Globus pallidus (tissue), 1 donor: ENCODE measurements at regions not wholly inside any gene's neighbourhood (a gene's known extent, or its start where the extent isn't known, plus 50 kb on each side); places are given as distances from the start of the nearest gene placed in this dataset.
"Not testable (repeated sequence)": the region's sequence is repeated elsewhere in the genome, so short reads cannot be mapped to it uniquely, and the experiment has no call there.

Experiments
- DNase-seq: peaks from one replicate; pipeline ENCODE4 v3.0.0-alpha.2; 2015; ENCODE audit warnings: low spot score

GRCh38 chr4:132383571-132384199 lies 765.4 kb upstream of the PCDH10 start:
- DNase-seq: no peak

DNA sequence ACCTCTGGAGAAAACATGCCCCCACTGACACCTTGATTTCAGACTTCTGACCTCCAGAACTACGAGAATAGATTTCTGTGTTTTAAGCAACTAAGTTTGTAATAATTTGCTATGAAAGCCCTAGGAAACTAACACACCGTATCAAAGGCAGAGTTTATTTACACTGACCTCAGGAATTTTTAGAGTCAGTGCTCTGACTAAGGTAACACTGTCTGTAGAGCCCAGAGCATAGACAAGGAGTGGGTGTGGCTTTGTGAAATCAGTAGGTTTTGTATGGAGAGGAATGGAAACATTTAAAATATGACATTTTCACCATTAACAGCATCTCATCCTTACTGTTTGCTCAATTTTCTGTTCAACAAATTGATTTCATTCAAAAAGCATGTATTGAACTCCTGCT lies 764.4 kb upstream of the PCDH10 start:
- DNase-seq: no peak

DNA sequence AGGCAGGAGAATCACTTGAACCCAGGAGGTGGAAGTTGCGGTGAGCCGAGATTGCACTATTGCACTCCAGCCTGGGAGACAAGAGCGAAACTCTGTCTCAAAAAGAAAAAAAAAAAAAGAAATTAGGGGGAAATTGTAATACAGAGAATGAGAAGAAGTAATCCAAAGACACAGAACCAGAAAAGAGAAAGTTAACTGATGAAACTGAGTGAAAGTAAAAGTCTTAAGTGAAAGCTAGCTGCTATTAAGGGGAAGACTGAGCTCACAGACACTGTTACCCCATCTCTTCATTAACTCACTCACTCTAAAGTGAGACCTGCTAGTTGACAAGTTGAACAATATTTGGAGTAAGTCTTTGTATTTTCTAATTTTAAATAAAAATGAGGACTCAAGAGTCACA lies 763.0 kb upstream of the PCDH10 start:
- no peak for DNase-seq

DNA sequence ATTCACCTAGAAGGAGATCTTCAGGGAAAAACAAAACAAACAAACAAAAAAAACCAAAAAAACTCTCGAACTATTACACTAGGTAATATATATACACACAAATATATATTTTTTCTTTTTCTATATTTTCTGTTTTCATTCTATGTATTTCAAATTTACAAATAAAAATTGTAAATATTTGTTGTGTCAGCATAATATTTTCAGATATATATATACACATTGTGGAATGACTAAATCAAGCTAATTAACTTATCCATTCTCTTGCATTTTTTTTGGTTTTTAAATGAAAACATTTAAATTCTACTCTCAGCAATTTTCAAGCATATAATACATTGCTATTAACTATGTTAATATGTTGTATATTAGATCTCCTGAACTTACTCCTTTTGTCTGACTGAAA lies 762.0 kb upstream of the PCDH10 start:
- no peak for DNase-seq

GRCh38 chr4:132395561-132395960 lies 753.5 kb upstream of the PCDH10 start:
- no peak for DNase-seq

- no peak for DNase-seq
These were observed 752.5 kb upstream of the PCDH10 start for GRCh38 chr4:132396636-132397035.

DNA sequence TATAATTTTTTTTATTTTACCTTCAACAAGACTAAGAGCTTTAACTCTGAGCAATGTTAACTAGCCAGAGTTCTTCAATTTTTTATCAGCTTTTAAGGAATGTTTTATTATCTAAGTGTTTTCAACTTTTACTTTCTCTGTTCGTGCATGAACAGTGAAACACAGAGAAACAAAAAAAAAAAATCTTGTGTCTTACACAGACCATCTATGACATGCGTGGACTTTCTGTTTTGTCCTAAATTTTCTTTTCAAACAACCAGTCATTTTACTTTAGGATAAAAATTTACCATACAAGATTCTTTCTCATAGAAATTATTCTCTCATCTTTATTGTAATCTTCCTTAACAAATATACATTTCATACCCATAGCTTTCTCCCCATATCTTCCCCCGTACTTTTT lies 731.9 kb upstream of the PCDH10 start:
- no peak for DNase-seq

- no peak for DNase-seq
These were observed 722.0 kb upstream of the PCDH10 start for GRCh38 chr4:132427125-132427524.

DNA sequence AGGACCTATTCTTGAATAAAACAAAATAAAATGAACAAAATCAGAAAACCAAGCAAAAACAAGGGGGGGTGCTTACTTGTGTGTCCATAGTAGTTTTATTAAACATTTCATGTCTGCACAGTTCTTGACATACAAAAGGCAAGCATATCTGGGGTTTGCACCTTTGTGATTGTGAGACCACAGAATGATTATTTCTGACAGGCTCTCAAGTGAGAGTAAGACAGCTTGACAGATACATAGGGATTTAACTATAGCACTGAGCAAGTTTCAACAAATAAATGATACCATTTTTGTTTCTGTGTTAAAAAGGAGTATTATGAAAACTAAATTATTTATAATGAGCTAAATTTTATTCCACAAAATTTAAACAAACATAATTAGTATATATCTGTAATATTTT lies 712.0 kb upstream of the PCDH10 start:
- DNase-seq: no peak

DNA sequence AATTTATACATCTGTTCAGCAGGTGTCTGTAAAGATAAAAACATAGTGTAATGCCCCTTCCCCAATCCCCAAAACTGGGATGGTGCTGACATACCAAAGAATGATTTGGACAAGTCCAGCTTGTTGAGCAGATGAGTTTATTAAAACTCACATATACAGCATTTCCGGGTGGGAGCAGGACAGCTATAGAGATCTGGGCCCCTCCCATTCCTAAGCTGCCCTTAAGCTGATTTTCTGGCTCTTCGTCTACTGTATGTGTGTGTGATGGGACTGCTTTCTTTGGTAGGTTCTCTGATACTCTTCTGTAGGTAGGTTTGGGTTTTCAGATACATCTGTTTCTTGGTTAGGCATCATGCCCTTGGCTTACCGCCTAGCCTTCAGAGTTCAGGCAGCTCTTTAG lies 703.7 kb upstream of the PCDH10 start:
- DNase-seq: no peak

DNA sequence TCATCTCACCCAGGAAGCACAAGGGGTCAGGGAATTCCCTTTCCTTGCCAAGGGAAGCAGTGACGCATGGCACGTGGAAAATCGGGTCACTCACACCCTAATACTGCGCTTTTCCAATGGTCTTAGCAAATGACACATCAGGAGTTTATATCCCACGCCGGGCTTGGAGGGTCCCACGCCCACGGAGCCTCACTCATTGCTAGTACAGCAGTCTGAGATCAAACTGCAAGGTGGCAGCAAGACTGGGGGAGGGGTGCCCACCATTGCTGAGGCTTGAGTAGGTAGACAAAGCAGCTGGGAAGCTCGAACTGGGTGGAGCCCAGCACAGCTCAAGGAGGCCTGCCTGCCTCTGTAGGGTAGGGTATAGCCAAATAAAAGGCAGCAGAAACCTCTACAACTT lies 691.1 kb upstream of the PCDH10 start:
- not testable (repeated sequence) for DNase-seq

GRCh38 chr4:132479543-132479942 lies 669.6 kb upstream of the PCDH10 start:
- DNase-seq: no peak

DNA sequence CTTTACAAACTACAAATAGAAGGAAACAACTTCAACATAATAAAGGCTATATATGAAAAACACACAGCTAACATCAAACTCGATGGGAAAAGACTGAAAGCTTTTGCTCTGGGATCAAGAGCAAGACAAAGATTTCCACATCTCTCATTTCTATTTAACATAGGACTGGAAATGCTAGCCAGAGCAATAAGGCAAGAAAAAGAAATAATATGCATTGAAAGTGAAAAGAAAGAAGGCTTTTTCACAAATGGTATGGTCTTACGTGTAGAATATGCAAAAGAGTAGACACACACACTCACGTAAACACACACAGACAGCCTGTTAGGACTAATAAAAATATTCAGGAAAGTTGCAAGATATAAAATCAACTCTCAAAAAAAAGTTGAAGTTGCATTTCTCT lies 660.5 kb upstream of the PCDH10 start:
- no peak for DNase-seq

- no peak for DNase-seq
These were observed 655.6 kb upstream of the PCDH10 start for GRCh38 chr4:132493476-132493875.

DNA sequence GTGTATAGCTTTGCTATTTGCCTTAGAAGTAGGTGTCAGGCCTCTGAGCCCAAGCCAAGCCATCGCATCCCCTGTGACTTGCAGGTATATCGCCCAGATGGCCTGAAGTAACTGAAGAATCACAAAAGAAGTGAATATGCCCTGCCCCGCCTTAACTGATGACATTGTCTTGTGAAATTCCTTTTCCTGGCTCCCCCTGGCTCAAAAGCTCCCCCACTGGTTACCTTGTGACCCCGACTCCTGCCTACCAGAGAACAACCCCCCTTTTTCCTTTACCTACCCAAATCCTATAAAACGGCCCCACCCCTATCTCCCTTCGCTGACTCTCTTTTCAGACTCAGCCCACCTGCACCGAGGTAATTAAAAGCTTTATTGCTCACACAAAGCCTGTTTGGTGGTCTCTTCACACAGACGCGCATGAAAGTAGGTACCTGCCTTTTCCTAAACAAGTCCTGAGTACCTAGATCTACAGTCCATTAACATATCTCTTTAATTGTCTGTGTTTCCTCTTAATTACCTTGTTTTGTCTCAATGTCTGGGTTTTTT lies 653.8 kb upstream of the PCDH10 start:
- DNase-seq: not testable (repeated sequence)

GRCh38 chr4:132498215-132498614 lies 650.9 kb upstream of the PCDH10 start:
- no peak for DNase-seq

DNA sequence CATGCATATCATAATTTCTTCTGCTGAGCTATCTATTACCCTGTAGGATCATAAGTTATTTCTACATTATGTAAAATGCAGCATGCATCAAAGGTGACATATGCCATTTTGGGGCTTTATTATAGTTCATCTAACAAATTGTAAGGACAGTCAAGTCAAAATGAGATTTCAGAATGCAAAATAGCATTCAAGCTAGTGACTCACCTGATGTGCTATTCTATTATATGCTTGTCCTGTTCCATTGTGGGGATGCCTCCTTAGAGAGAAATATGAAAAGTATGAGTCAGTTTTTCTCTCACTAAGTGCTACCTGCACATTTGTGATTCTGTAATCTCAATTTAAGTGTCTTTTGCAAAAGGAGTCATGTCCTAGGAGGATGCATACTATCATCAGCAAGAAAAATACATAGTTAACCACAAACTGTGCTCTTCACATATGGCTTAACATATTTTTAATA lies 647.0 kb upstream of the PCDH10 start:
- DNase-seq: no peak

DNA sequence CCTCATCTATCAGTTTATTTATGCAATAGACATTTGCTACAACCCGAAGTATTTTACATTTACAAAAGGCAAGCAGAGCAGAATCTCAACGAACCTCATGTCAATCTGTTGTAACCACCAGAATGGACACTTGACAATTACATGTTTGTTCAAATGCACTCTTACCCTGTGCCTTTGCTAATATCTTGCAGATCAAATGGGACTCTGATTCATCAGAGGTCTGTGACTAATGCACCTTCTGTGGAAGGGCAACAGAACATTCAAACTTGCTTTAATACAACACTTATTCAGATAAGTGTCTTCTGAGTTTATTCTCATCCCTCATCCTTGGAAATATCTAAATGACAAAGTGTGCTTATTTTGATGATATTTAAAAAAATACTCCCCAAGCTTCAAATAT lies 644.7 kb upstream of the PCDH10 start:
- DNase-seq: no peak

- DNase-seq: no peak
These were observed 642.5 kb upstream of the PCDH10 start for GRCh38 chr4:132506568-132506967.

DNA sequence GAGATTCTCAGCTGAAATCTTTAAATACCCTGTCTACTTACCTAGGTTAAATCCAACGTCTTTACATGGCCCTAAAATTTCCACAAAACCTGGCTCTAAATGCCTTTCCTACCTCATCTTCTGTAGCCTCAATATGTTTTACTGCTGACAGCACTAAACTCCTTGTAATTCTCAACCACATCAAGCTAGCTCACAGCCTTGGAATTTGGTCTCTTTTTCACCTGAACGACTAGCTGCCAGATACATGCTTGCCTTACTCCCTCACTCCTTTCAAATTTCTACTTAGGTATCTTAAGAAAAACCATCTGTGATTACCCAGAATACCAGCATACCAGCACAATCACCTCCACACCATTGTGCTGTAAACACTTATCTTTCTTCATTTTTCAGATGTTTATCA lies 635.6 kb upstream of the PCDH10 start:
- no peak for DNase-seq

- DNase-seq: no peak
These were observed 622.4 kb upstream of the PCDH10 start for GRCh38 chr4:132526652-132527051.

DNA sequence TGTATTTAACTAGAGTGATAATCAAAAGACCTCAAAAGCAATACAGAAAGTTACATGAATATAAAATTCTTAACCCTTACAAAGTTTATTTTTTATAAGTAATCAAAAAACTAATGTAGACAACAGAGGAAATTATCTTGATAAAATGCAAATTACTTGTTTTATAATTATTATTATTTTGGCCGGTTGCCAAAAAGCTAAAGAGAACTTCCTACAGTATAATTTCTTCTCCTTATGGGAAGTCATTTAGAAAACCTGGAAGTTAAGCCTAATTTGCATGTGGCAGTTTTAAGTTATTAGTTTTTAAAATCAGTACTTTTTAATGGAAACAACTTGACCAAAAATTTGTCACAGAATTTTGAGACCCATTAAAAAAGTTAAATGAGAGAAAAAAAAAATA lies 621.3 kb upstream of the PCDH10 start:
- no peak for DNase-seq

DNA sequence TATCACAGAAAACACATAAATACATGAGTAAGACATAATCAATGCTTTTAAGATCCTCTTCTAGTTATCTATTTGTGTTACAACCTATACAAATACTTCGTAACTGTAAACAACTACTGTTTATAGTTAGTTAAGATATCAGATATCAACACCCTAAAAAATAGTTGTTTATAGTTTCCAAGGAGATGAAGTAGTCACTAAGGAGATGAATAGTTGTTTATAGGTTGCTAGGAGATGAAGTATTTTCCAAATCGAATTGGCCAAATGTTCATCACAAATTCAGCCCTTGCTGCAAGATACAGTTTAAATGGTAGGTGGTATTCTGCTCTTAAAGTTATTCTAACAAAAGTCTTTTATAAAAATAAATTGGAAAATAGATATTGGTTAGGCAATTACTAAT lies 618.2 kb upstream of the PCDH10 start:
- DNase-seq: no peak

- DNase-seq: no peak
These were observed 608.8 kb upstream of the PCDH10 start for GRCh38 chr4:132540268-132540667.
